ENCODE measurements at regions not wholly inside any gene's neighbourhood (a gene's known extent, or its start where the extent isn't known, plus 50 kb on each side); places are given as distances from the start of the nearest gene placed in this dataset.

DNA sequence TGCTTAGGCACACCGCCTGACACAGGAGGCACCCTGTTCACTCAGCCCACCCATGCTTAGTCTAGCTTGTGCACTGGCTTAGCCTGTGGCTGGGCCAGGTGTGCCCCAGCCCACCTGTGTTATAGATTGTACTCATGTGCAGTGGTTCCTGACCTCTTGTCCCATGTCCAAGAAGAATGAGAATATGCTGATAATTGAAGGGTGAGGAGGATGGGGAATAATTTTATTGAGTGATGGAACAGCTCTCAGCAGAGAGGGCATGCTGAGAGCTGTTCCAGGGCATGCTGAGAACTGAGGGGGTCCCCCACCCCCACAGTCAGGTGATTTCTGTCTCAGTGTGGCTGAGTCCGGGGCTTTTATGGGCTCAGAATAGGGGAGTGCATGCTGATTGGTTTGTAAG is 395.9 kb downstream of the FUT8 start:
- ATAC-seq = no peak
- Histone ChIP-seq H3K9me3 (ENCODE audit: control insufficient read depth, insufficient read depth, low read length) (peaks cover 14% of the 10 kb centered on the region), H3K27ac (ENCODE audit: low read length) (no peak overlapping the region), H3K27me3 (ENCODE audit: control insufficient read depth, insufficient read depth, low read length) (no peaks in the 10 kb centered on the region), H3K4me1 (ENCODE audit: control insufficient read depth, insufficient read depth, low read length) (no peaks in the 10 kb centered on the region), H3K36me3 (ENCODE audit: control insufficient read depth, insufficient read depth, low read length) (no peaks in the 10 kb centered on the region), H3K4me3 (ENCODE audit: low read length) (no peak overlapping the region)
- no peaks in the 10 kb centered on the region for H3K36me3 Mint-ChIP-seq
- H3K27ac Mint-ChIP-seq = no peak overlapping the region
- peaks cover 6 to 18% of the 10 kb centered on the region in 2 donors for H3K27me3 Mint-ChIP-seq (ENCODE audit: low read depth in 2 of 2)
- 95% methylated on average over 2 of the region's 2 CpGs for WGBS (ENCODE audit: insufficient coverage)
- DNase-seq = no peak
- TF ChIP-seq CTCF (IDR thresholded peaks at IDR 0.05) = no peak
- no peaks in the 10 kb centered on the region for H3K4me1 Mint-ChIP-seq
- H3K9me3 Mint-ChIP-seq = no peaks in the 10 kb centered on the region
- no peak overlapping the region for H3K4me3 Mint-ChIP-seq
- intact Hi-C loops (cut with micrococcal nuclease) = no loop called here

DNA sequence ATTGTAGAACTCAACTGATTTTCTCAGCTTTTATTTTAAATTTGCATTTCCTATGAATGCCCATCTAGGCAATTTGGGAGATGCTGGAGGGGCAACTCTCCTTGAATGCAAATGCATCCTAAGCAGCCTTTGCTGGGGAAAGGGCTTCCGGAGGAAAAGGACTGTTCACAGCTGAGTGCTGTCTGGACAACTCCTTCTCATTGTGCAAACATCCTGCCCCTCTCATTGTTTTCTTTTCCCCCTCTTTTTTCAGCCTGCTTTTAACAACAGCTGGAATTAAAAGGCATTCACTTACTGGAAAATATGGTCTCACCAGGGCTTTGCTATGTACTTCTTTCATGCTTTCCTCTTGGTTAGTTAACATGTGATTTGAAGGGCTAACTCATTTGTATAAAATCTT is 397.8 kb downstream of the FUT8 start:
- no peaks in the 10 kb centered on the region for H3K27me3 ChIP-seq (ENCODE audit: control insufficient read depth, insufficient read depth, low read length)
- peaks cover 14% of the 10 kb centered on the region for H3K9me3 ChIP-seq (ENCODE audit: control insufficient read depth, insufficient read depth, low read length)
- intact Hi-C loops (cut with micrococcal nuclease) = no loop called here
- H3K4me1 ChIP-seq (ENCODE audit: control insufficient read depth, insufficient read depth, low read length) = no peaks in the 10 kb centered on the region
- 100% methylated on average over 1 of the region's 1 CpG for WGBS (ENCODE audit: insufficient coverage)
- no peak overlapping the region for H3K4me3 ChIP-seq (ENCODE audit: low read length)
- no peaks in the 10 kb centered on the region for H3K36me3 Mint-ChIP-seq
- H3K9me3 Mint-ChIP-seq = no peaks in the 10 kb centered on the region
- no peak for ATAC-seq
- H3K36me3 ChIP-seq (ENCODE audit: control insufficient read depth, insufficient read depth, low read length) = no peaks in the 10 kb centered on the region
- no peak overlapping the region for H3K27ac ChIP-seq (ENCODE audit: low read length)
- H3K4me3 Mint-ChIP-seq = no peak overlapping the region
- H3K4me1 Mint-ChIP-seq = no peaks in the 10 kb centered on the region
- no peak for TF ChIP-seq CTCF (IDR thresholded peaks at IDR 0.05)
- DNase-seq = no peak
- H3K27me3 Mint-ChIP-seq (ENCODE audit: low read depth in 2 of 2) = peaks cover 6 to 17% of the 10 kb centered on the region in 2 donors
- no peak overlapping the region for H3K27ac Mint-ChIP-seq

DNA sequence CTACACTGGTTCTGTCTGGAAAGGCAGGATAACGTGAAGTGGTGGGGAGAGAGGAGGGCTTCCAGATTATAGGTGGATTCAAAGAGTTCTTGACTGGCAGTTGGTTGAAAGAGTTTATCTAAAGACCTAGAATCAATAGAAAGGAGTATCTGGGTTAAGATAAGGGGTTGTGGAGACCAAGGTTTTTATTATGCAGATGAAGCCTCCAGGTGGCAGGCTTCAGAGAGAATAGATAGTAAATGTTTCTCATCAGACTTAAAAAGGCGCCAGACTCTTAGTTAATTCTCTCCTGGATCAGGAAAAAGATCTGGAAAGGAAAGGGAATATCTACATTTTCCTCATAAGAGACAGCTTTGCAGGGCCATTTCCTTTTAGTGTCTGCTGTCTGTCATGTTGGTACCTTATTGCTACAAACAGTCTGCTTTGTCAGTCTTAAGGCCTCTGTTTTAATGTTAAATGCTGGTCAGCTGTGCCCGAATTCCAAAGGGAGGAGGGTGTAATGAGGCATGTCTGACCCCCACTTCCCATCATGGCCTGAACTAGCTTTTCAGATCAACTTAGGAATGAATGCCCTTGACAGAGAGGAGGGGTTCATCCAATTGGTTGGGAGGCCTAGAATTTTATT is 401.3 kb downstream of the FUT8 start:
- no peak for ATAC-seq
- no peaks in the 10 kb centered on the region for H3K27me3 ChIP-seq (ENCODE audit: control insufficient read depth, insufficient read depth, low read length)
- no peak for TF ChIP-seq CTCF (IDR thresholded peaks at IDR 0.05)
- no peaks in the 10 kb centered on the region for H3K36me3 Mint-ChIP-seq
- no peaks in the 10 kb centered on the region for H3K4me1 Mint-ChIP-seq
- no peak overlapping the region for H3K4me3 ChIP-seq (ENCODE audit: low read length)
- H3K27ac ChIP-seq (ENCODE audit: low read length) = no peak overlapping the region
- no peaks in the 10 kb centered on the region for H3K9me3 Mint-ChIP-seq
- H3K4me3 Mint-ChIP-seq = no peak overlapping the region
- H3K9me3 ChIP-seq (ENCODE audit: control insufficient read depth, insufficient read depth, low read length) = peaks cover 4% of the 10 kb centered on the region
- H3K4me1 ChIP-seq (ENCODE audit: control insufficient read depth, insufficient read depth, low read length) = no peaks in the 10 kb centered on the region
- no peak overlapping the region for H3K27ac Mint-ChIP-seq
- H3K27me3 Mint-ChIP-seq (ENCODE audit: low read depth in 2 of 2) = peaks cover 6 to 17% of the 10 kb centered on the region in 2 donors
- no peaks in the 10 kb centered on the region for H3K36me3 ChIP-seq (ENCODE audit: control insufficient read depth, insufficient read depth, low read length)
- no peak for DNase-seq
- intact Hi-C loops (cut with micrococcal nuclease) = no loop called here
- 92% methylated on average over 3 of the region's 3 CpGs for WGBS (ENCODE audit: insufficient coverage)

- peaks cover 3 to 14% of the 10 kb centered on the region in 2 donors for H3K27me3 Mint-ChIP-seq (ENCODE audit: low read depth in 2 of 2)
- peak in 1 of 2 donors; percentile 34 for DNase-seq
Observed at GRCh38 chr14:65815127-65815526, 402.6 kb downstream of the FUT8 start.

More at GRCh38 chr14:65815127-65815526, 402.6 kb downstream of the FUT8 start:
- no peak for TF ChIP-seq CTCF (IDR thresholded peaks at IDR 0.05)
- H3K27ac Mint-ChIP-seq = no peak overlapping the region
- Histone ChIP-seq H3K4me1 (ENCODE audit: control insufficient read depth, insufficient read depth, low read length) (no peaks in the 10 kb centered on the region), H3K27me3 (ENCODE audit: control insufficient read depth, insufficient read depth, low read length) (no peaks in the 10 kb centered on the region), H3K9me3 (ENCODE audit: control insufficient read depth, insufficient read depth, low read length) (no peaks in the 10 kb centered on the region), H3K4me3 (ENCODE audit: low read length) (no peak overlapping the region), H3K36me3 (ENCODE audit: control insufficient read depth, insufficient read depth, low read length) (no peaks in the 10 kb centered on the region), H3K27ac (ENCODE audit: low read length) (no peak overlapping the region)
- no peak overlapping the region for H3K4me3 Mint-ChIP-seq
- ATAC-seq = no peak
- 93% methylated on average over 3 of the region's 4 CpGs for WGBS (ENCODE audit: insufficient coverage)
- intact Hi-C loops (cut with micrococcal nuclease) = loop anchor here (5.0 kb wide), 1 partner anchor 142 kb away; no protein-coding TSS in a partner anchor
- no peaks in the 10 kb centered on the region for H3K36me3 Mint-ChIP-seq
- no peaks in the 10 kb centered on the region for H3K4me1 Mint-ChIP-seq
- no peaks in the 10 kb centered on the region for H3K9me3 Mint-ChIP-seq

Data from natural killer cell (primary cell).